ENCODE measurements at regions not wholly inside any gene's neighbourhood (a gene's known extent, or its start where the extent isn't known, plus 50 kb on each side); places are given as distances from the start of the nearest gene placed in this dataset.

DNA sequence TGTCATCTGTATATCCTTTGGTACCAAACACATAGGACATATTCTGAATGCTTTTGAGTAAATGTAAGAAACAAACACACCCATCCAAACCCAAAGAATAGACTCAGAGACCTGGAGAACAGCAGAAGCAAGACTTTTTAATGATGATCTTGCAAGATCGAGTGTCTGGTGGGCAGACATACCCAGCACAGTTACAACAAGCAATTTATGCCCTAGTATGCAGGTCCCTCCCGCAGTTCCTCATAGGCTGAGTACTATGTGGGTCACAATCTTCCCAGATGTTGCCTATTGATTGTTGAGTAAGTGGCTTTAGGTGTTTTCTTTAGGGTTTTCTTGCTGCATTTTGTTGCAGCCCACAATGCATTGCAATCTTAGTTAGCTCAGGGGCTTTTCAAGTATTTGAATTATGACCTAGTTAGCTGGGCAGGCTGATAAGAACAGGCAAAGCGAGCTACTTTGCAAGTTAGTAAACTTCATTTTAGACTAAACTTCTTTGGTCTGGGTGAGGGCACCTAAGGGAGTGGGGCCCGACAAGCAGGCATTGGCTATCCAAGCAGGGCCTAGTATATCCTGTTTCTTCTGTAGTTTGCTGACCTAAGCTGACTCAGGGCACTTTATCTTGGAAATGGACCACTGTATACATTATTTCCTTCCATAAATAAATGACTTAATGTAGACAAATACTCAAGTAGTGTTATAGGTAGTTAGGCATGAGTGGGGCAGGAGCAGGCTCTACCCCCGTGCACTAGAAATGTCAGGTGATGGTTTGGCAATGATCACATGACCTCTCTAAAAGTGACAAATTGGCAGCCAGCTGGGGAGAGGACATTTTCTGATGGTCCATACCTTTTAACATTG is 87.3 kb upstream of the LIPC start:
- intact Hi-C loops (cut with micrococcal nuclease; ENCODE audit: unreplicated experiment) (no loop called here), in situ Hi-C loops (cut with MboI) (no loop called here)
- POLR2A ChIA-PET: no interaction called here
- CTCF ChIA-PET: interaction anchor here (1.2 kb wide), 1 partner anchor 11 kb away, joined by 3 read pairs; no protein-coding TSS in a partner anchor
- Histone ChIP-seq H3K4me3 (no peak overlapping the region), H3K36me3 (ENCODE audit: control insufficient read depth in 2 of 2, insufficient read depth in 2 of 2, low read length in 1 of 2) (no peaks in the 10 kb centered on the region), H3K9ac (ENCODE audit: control insufficient read depth, insufficient read depth, low read length) (no peak overlapping the region), H3K4me1 (ENCODE audit: control insufficient read depth, insufficient read depth, low read length) (no peaks in the 10 kb centered on the region), H3K79me2 (ENCODE audit: control insufficient read depth, insufficient read depth, low read length) (no peaks in the 10 kb centered on the region), H3K27ac (ENCODE audit: control insufficient read depth, insufficient read depth) (no peak overlapping the region), H3K27me3 (replicated peaks in 1 of 2; ENCODE audit: control insufficient read depth in 2 of 2, insufficient read depth in 2 of 2, low read length in 1 of 2) (no peaks in the 10 kb centered on the region), H3K4me2 (ENCODE audit: control insufficient read depth, insufficient read depth) (no peak overlapping the region), H4K20me1 (ENCODE audit: control insufficient read depth, insufficient read depth) (no peaks in the 10 kb centered on the region), H3K9me3 (replicated peaks; ENCODE audit: control insufficient read depth, insufficient read depth, low read length) (no peaks in the 10 kb centered on the region), H2AFZ (ENCODE audit: control insufficient read depth, low read depth, low read length) (no peak overlapping the region)
- DNase-seq (ENCODE audit: low read depth, low spot score): no peak
- ATAC-seq: no peak
- SMC1A ChIA-PET (ENCODE audit: uncharacterized antibody, unreplicated experiment): interaction anchor here (0.9 to 1.7 kb wide), 4 partner anchors 11 to 118 kb away, joined by 3 read pairs; no protein-coding TSS in a partner anchor
- FAIRE-seq: no peak
- RAD21 ChIA-PET (ENCODE audit: unreplicated experiment): interaction anchor here (1.8 kb wide), 1 partner anchor 12 kb away, joined by 4 read pairs; no protein-coding TSS in a partner anchor
- no TSS peak for BruUV-seq (replicated peaks)
- TF ChIP-seq, protein P1, sequence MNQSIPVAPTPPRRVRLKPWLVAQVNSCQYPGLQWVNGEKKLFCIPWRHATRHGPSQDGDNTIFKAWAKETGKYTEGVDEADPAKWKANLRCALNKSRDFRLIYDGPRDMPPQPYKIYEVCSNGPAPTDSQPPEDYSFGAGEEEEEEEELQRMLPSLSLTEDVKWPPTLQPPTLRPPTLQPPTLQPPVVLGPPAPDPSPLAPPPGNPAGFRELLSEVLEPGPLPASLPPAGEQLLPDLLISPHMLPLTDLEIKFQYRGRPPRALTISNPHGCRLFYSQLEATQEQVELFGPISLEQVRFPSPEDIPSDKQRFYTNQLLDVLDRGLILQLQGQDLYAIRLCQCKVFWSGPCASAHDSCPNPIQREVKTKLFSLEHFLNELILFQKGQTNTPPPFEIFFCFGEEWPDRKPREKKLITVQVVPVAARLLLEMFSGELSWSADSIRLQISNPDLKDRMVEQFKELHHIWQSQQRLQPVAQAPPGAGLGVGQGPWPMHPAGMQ (IDR thresholded peaks at IDR 0.05; ENCODE audit: borderline replicate concordance): no peak
- TF ChIP-seq, protein P2, sequence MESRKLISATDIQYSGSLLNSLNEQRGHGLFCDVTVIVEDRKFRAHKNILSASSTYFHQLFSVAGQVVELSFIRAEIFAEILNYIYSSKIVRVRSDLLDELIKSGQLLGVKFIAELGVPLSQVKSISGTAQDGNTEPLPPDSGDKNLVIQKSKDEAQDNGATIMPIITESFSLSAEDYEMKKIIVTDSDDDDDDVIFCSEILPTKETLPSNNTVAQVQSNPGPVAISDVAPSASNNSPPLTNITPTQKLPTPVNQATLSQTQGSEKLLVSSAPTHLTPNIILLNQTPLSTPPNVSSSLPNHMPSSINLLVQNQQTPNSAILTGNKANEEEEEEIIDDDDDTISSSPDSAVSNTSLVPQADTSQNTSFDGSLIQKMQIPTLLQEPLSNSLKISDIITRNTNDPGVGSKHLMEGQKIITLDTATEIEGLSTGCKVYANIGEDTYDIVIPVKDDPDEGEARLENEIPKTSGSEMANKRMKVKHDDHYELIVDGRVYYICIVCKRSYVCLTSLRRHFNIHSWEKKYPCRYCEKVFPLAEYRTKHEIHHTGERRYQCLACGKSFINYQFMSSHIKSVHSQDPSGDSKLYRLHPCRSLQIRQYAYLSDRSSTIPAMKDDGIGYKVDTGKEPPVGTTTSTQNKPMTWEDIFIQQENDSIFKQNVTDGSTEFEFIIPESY (IDR thresholded peaks at IDR 0.05): no peak
- TF ChIP-seq, protein P3, sequence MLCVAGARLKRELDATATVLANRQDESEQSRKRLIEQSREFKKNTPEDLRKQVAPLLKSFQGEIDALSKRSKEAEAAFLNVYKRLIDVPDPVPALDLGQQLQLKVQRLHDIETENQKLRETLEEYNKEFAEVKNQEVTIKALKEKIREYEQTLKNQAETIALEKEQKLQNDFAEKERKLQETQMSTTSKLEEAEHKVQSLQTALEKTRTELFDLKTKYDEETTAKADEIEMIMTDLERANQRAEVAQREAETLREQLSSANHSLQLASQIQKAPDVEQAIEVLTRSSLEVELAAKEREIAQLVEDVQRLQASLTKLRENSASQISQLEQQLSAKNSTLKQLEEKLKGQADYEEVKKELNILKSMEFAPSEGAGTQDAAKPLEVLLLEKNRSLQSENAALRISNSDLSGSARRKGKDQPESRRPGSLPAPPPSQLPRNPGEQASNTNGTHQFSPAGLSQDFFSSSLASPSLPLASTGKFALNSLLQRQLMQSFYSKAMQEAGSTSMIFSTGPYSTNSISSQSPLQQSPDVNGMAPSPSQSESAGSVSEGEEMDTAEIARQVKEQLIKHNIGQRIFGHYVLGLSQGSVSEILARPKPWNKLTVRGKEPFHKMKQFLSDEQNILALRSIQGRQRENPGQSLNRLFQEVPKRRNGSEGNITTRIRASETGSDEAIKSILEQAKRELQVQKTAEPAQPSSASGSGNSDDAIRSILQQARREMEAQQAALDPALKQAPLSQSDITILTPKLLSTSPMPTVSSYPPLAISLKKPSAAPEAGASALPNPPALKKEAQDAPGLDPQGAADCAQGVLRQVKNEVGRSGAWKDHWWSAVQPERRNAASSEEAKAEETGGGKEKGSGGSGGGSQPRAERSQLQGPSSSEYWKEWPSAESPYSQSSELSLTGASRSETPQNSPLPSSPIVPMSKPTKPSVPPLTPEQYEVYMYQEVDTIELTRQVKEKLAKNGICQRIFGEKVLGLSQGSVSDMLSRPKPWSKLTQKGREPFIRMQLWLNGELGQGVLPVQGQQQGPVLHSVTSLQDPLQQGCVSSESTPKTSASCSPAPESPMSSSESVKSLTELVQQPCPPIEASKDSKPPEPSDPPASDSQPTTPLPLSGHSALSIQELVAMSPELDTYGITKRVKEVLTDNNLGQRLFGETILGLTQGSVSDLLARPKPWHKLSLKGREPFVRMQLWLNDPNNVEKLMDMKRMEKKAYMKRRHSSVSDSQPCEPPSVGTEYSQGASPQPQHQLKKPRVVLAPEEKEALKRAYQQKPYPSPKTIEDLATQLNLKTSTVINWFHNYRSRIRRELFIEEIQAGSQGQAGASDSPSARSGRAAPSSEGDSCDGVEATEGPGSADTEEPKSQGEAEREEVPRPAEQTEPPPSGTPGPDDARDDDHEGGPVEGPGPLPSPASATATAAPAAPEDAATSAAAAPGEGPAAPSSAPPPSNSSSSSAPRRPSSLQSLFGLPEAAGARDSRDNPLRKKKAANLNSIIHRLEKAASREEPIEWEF (IDR thresholded peaks at IDR 0.05; ENCODE audit: insufficient replicate concordance, low read depth, low read length): no peak
- TF ChIP-seq, protein P4, sequence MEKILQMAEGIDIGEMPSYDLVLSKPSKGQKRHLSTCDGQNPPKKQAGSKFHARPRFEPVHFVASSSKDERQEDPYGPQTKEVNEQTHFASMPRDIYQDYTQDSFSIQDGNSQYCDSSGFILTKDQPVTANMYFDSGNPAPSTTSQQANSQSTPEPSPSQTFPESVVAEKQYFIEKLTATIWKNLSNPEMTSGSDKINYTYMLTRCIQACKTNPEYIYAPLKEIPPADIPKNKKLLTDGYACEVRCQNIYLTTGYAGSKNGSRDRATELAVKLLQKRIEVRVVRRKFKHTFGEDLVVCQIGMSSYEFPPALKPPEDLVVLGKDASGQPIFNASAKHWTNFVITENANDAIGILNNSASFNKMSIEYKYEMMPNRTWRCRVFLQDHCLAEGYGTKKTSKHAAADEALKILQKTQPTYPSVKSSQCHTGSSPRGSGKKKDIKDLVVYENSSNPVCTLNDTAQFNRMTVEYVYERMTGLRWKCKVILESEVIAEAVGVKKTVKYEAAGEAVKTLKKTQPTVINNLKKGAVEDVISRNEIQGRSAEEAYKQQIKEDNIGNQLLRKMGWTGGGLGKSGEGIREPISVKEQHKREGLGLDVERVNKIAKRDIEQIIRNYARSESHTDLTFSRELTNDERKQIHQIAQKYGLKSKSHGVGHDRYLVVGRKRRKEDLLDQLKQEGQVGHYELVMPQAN (conservative IDR thresholded peaks at IDR 0.05): no peak
- TF ChIP-seq HCFC1 (IDR thresholded peaks at IDR 0.05; ENCODE audit: low read length) (no peak), NR2C1 (IDR thresholded peaks at IDR 0.05) (no peak), POLR2A (IDR thresholded peaks at IDR 0.05; ENCODE audit: low read depth, low read length) (no peak), NFXL1 (IDR thresholded peaks at IDR 0.05; ENCODE audit: borderline replicate concordance) (no peak), POLR2AphosphoS5 (IDR thresholded peaks at IDR 0.05; ENCODE audit: low read length) (no peak), YY1 (IDR thresholded peaks at IDR 0.05; ENCODE audit: low read depth, low read length) (no peak), NR2F1 (conservative IDR thresholded peaks at IDR 0.05) (no peak)
- TF ChIP-seq, protein P5, sequence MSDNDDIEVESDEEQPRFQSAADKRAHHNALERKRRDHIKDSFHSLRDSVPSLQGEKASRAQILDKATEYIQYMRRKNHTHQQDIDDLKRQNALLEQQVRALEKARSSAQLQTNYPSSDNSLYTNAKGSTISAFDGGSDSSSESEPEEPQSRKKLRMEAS (IDR thresholded peaks at IDR 0.05; ENCODE audit: low read depth, low read length): no peak
- WGBS (ENCODE audit: insufficient coverage, insufficient replicate concordance, low lambda C conversion rate, missing lambda C conversion rate): 43% methylated on average over 5 of the region's 5 CpGs
